GM13977 (cell line): ENCODE measurements at regions not wholly inside any gene's neighbourhood (a gene's known extent, or its start where the extent isn't known, plus 50 kb on each side); places are given as distances from the start of the nearest gene placed in this dataset.
"Not testable (repeated sequence)": the region's sequence is repeated elsewhere in the genome, so short reads cannot be mapped to it uniquely, and the experiment has no call there.

ENCODE experiments used
- DNase-seq: peaks from one replicate; pipeline ENCODE4 v3.0.0; 2012; ENCODE audit warnings: low spot score
- in situ Hi-C: fragments of 300-500 bp; cut with MboI; formaldehyde crosslinking; loops from one replicate; pipeline ENCODE4 v1.12.0; 2022; ENCODE audit warnings: low sequenced_read_pairs, low pct_unique_long_range_greater_than_20kb, mixed read lengths, inconsistent platforms; ENCODE audit not compliant: unreplicated experiment
- TF ChIP-seq, protein P1 (sequence below): IDR thresholded peaks from 2 replicates; pipeline ENCODE4 v1.5.1; 2012; ENCODE audit warnings: mild to moderate bottlenecking, control low read depth; ENCODE audit not compliant: insufficient read depth; ENCODE audit errors: extremely low read depth, missing control alignments

DNA sequence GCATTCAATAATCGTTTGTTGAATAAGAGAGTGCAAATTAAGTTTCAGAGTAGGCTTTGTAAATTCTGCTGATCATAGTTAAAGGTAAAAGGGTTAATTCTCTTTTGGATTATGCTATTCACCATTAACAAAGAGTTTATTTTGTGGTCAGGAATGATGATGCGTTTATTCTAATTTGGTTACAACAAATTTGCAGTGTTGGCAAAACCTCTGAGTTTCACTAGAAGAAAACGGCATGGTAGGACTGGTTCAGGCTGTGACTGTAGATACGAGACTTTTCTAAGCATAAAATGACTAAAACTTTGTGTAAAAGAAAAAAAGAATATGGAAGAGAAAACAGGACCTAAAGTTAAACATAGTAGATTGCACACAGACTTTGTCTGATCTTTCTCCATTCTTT, 234.7 kb downstream of the TLR4 start:
- no peak for DNase-seq
- in situ Hi-C loops = no loop called here
- TF ChIP-seq, protein P1, sequence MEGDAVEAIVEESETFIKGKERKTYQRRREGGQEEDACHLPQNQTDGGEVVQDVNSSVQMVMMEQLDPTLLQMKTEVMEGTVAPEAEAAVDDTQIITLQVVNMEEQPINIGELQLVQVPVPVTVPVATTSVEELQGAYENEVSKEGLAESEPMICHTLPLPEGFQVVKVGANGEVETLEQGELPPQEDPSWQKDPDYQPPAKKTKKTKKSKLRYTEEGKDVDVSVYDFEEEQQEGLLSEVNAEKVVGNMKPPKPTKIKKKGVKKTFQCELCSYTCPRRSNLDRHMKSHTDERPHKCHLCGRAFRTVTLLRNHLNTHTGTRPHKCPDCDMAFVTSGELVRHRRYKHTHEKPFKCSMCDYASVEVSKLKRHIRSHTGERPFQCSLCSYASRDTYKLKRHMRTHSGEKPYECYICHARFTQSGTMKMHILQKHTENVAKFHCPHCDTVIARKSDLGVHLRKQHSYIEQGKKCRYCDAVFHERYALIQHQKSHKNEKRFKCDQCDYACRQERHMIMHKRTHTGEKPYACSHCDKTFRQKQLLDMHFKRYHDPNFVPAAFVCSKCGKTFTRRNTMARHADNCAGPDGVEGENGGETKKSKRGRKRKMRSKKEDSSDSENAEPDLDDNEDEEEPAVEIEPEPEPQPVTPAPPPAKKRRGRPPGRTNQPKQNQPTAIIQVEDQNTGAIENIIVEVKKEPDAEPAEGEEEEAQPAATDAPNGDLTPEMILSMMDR = no peak

DNA sequence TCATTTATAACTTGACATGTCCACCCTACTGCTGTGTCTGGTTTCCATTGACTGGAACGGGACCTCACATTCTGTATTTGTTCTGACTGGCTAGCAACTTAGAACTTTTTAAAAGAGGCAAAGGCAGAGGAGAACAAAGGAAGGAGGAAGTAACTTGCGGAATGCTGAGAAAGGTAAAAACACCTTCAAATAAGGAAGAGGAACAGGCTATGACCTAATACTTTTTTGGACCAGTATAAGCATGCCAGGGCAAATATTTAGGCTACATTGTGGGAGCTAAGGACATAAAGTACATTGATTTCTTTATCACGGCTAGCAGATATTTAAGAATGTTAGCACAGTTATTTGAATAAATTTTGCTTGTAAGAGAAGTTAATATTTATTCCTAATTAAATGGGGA, 240.5 kb downstream of the TLR4 start:
- in situ Hi-C loops, DNase-seq: not testable (repeated sequence)

DNA sequence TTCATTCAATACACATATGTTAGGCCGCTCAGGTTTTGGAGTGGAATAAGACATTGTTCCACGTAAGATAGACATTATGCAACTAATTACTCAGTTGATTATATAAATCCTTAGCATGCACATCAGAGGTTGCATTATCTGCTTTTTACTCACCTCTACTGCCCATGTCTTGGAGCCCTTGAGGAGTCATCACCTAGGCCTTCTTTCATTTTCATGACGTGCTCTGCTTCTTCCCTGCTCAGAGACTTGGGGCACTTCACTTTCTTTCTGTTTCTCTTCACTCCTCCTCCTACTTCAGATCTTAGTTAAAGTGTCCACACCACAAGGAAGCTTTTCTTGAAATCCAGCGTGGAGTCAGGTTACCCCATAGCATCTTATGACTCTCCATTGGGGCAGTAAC, 241.1 kb downstream of the TLR4 start:
- in situ Hi-C loops = no loop called here
- DNase-seq = no peak
- TF ChIP-seq, protein P1 = no peak

DNA sequence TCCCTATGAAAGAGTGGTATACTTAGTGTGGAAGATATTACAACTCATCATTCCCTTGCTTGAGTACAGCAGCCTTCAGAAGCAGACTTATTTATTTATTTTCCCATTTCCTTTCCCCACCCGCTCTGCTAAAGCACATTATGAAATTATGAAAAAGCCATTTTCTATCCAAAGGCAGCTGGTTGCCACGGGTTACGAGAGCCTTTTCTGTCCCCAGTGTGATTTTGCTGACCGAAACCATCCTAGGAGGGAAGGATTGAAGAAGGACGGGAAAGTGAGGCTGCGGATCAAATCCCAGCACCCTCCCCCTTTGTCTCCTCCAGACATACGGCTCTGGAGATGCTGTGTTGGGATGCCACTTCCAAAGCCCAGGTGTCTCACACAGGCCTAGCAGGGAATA, 246.9 kb downstream of the TLR4 start:
- DNase-seq = no peak

DNA sequence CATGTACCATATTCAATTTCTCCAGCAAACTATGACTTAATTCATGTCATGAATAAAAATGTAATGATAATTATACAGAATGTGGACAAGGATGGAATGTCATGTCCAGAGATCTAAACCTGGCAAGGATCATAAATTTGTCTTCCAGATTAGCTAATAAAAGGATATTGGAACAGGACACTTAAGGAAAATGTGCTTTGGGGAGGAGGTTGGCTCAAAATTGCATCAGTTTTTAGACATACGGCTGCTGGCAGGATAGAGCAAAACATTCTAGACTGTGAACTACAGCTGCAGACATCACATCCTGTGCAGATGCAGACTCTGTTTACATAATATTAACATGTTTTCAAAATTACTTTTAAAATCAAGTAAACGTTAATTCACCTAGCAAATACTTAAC, 248.4 kb downstream of the TLR4 start:
- in situ Hi-C loops = no loop called here
- no peak for DNase-seq
- TF ChIP-seq, protein P1 = no peak

More for the DNA sequence above, 246.9 kb downstream of the TLR4 start:
- TF ChIP-seq, protein P1 = no peak
- in situ Hi-C loops = no loop called here

DNA sequence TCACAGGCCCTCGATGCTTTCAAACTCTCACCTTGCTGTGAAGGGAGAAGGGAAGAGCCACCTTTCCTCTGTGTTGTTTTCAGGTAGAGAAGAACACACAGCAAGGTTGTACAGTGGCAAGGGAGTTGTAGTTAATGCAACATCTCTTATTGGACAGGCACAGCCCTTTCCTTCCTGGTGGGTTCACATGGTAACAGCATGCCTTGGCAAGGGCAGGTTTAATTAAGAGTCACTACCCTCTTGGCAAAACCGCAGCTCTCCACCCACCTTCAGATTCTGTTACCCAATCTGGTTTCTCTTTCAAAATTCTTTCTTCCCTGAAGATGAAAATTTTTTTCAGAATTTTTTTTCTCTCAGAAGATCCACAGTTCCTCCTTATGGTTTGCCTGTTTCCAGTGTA, 253.1 kb downstream of the TLR4 start:
- TF ChIP-seq, protein P1 = no peak
- in situ Hi-C loops = no loop called here
- DNase-seq = no peak

DNA sequence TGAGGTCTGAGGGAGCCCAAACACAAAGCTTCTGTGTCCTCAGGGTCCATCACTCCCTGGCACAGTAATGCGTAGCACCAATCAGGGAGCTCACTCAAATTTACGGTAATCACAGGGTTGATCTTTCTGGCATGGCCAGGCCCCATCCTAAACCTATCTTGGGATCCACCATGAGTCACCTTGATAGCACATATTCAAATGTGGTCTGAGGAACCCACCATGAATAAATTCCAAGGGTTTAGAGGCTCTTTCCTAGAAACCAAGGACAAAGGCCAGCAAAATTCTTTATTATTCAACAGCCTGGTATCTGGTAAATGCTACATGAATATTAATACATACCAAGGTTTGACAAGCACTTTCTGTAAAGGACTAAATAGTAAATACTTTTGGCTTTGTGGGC, 254.5 kb downstream of the TLR4 start:
- no peak for DNase-seq
- in situ Hi-C loops = no loop called here
- TF ChIP-seq, protein P1 = no peak
